ENCODE measurements at regions not wholly inside any gene's neighbourhood (a gene's known extent, or its start where the extent isn't known, plus 50 kb on each side); places are given as distances from the start of the nearest gene placed in this dataset.
"Not testable (repeated sequence)": the region's sequence is repeated elsewhere in the genome, so short reads cannot be mapped to it uniquely, and the experiment has no call there.

DNA sequence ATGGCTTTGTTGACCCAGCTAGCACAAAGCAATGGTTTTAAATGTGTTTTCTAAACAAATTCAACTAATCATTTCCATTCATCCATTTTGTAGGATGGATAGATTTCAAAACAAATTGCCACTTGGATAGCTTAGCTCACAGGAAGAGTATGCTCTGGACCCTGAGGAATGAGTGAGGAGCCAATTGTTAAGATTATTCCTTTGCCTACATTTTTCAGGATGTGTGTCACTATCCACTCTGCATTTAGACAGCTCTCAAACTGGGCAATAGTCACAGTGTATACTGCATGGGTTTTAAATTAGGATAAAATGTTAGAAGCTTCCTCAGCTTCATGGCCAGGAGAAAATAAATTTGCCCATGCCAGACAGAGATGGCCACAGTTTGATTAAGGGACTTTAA, 605.6 kb upstream of the TEX47 start:
- no peak for FAIRE-seq

DNA sequence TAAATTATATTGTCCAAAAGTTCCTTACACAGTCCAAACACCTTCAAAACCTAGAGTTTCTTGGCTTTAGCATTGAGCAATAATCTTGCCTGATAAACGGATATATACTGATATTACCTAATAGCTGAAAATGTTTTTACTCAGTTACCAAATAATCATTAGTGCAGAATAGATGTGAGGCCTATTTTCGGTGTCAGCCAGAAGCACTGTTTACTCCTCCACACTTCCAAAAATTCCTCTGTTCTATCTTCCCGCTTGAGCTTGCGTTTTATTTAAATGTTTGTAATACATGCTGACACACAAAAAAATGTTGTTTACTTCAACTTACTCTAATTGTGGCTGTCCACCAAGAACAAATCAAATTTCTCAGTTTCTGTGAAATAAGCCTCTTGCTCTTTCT, 606.2 kb upstream of the TEX47 start:
- no peak for FAIRE-seq

DNA sequence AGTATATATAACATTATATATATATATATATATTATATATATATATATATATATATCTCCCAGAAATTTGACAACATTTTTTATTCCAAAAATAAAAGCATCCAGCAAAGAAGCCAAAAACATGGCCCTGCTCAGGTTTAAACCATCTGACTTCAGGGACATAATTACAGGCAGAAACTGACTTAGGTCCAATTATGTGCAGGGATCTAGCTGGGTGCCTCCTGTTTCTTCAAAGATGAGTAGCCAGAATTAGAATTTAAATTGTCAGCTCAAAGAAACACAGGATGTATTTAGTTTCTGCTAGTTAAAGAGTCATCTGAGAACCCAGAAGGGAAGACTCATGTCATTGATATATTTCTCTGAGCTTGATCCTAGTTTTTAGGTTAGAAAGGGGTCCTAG, 656.4 kb upstream of the TEX47 start:
- FAIRE-seq = no peak

DNA sequence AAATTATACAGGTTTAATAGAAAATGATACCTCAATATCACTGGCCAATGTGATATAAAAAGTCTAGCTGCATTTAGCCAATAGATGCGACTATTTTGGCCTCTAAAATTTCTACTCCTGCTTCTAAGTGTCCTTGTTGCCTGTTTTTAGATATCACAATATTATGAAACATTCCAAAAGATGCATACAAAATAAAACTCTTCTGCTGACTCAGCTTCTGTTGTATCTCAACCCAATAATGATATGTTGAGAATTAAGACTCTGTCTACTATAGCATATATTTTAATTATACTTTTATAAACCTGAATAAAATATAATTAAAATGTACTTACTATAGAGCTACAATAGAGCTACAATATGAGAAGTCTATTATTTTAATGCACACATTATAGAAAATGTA, 661.0 kb upstream of the TEX47 start:
- no peak for FAIRE-seq

DNA sequence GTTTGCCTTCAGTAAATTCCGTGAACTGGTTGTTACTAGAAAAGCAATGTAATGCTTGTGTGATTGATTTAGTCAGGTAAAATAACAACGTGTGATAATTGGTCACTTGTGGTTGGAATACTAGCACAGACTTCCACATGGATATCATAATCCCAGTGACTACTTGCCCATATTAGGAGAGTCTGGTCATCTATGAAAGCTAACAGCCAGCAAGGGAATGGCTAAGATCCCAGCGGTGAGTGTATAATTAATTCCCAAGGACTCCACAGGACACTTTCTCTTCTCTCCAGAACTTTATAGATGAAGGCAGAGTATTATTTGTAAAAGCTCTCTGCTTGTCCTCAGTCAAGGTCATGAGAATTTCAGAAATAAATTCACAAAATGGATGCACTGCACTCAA, 662.6 kb upstream of the TEX47 start:
- FAIRE-seq = no peak

DNA sequence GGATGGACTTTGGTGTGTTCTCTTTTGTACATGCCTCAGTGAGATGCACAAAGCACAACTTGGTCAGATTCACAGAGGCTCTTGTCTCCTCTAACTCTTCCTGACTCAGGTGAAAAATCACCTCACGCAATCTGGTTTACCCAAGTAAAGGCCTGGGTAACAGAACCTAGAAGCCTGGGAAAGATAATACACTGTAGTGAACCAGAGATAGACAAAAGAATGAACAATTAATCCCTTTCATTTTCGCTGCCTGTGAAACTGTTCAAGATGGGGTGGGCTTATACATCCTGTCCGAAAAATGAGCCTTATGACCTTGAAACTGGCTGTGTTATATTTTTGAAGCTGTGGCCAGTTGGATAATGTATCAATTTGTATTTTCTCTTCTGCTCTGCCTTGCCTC, 678.9 kb upstream of the TEX47 start:
- no peak for FAIRE-seq

DNA sequence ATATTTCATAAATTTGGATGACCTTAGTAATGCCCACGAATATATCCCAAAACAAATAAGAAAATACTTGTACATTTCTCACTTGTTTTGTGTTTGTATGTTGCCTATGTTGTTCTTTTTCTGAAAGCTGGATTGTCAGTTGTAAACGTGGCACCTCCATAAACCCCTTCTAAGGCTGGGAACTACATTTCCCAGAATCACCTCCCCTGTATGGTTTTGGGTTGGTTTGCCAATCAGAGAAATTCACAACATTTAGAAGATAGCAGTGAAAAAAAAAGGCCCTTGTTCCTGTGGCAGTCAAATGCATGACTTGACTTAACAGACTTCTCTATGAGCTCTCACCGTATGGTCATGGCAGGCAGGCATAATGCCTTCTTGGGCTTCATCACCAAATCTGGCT, 676.3 kb upstream of the STEAP1 start:
- no peak for FAIRE-seq

DNA sequence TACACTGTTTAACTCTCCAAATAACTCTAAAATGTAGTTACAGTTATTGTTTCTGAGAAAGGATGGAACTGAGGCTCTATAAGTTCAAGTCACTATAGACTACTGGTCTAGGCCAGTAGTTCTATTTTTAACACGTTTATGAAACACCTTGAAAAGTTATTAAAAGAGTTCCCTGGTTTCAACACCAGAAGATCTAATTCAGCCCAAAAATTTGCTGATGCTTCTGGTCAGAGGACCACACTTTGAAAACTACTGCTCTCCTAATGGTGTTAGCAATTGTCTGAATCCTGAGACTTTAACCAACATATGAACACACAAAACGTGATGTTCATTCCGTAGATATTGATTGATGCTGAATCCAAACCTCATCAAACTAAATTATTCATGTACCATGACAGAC, 658.6 kb upstream of the STEAP1 start:
- FAIRE-seq = no peak

DNA sequence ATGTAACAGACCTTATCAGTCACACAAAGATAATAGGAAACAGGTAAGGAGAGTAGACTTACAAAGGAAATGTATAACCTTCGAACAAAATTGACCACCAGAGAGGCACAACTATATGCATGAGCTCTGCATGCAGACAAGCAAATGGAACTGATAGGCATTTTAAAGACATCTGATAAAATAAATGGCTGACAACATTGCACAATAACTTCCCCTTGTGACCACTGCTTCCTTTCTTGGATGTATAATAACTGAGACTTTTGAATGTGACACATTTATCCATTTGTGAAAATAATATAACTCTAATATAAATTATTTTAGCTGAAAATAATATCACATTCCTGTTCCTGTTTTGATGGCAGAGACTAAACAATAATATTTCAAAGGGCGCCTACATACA, 654.2 kb upstream of the STEAP1 start:
- no peak for FAIRE-seq

DNA sequence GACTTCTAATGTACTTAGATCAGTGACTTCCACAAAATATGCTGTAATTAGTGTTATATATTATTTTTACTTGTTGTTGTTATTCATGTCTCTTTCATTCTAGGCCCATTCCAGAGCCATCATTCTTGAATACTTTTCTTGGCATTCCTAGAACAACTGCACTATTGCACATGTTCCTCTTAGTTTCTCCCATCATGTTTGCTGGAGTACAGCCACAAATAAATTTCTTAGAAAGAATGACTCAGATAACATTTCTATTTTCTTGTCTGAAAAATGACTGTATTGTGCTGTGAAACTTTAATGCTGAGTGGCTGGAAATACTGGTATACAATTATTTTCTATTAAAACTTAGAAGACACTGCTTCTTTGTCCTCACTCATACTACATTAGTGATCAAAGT, 651.0 kb upstream of the STEAP1 start:
- FAIRE-seq = no peak

DNA sequence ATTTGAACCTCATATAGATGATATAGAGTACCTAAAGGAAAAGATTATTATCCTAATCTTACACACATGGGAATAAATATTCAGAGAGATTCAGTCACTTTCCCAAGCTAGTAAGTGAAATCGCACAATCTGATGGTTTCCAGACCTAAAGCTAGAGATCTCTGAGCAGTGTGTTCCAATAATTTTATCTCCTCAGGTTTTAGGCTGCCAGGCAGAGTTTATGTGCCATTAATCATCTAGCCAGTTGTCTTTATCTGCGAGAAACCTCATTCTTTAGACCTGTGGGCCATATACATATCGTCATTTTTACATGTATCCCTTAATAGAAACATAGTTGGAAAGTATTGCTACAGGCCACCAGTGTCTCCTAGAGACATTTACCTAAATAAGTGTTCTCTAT, 647.2 kb upstream of the STEAP1 start:
- FAIRE-seq = no peak

DNA sequence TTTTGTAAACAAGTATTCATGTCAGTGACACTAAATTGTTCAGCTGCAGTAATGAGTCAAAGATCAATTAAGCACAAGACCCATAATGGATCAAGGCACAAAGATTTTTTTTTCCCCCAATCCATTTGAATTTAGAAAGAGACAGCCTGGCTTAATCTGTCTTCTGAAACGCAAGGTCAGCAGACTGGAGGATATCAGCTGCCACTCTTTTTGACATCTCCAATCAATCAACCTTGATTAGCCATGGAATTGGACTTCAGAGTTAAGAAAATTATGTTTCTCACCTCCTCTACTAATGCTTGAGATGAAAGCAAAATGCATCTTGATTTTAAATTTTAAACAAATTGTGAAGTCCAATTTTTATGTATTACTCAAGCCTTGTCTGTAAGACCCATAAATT, 642.4 kb upstream of the STEAP1 start:
- no peak for FAIRE-seq

DNA sequence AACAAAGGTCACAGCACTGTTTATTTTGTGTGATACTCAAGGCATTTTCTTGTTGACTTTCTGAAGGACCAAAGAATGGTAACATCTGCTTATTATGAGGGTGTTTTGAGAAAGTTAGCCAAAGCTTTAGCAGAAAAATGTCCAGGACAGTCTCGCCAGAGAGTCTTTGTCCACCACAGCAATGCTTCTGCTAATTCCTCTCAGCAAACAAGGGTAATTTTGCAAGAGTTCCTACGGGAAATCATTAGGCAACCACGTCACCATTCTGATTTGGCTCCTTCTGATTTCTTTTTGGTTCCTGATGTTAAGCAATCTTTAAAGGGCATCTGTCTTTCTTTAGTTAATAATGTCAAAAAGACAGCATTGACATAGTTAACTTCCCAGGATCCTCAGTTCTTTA, 639.3 kb upstream of the STEAP1 start:
- FAIRE-seq = no peak

DNA sequence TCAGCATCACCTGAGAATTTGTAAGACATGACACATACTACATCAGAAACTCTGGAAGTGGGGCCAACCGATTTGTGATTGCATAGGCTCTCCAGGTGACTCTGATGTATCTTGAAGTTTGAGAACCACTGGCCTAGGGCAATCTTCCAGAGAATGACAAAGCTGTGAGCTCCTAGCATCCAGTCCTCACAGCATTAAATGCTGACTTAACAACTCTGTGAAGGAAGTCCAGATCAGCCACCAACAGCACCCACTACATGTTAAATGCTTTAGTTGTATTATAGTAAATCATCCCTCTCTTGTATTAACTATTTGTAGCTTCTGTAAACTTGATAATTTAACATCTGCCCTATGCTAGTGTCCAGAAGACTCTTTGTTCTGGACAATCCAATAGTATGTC, 636.5 kb upstream of the STEAP1 start:
- FAIRE-seq = no peak

DNA sequence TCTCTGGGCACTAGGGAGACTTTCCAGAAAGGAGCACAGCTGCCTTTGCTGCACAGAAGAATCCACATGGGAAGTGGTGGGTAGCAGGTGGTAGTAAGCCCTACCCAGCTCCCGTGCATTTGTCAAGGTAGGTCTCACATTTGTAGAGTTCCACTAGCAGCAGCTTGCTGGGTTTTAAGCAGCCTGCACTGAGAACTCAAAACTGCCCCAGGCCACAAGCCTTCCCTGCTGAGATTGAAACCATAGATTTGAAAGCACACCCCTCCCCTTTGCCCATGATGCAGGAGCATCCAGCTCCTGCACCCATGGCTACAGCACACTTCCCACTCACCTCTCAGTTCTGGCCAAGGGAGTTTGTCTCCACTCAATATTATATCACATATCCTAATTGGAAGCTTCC, 604.5 kb upstream of the STEAP1 start:
- FAIRE-seq = no peak

DNA sequence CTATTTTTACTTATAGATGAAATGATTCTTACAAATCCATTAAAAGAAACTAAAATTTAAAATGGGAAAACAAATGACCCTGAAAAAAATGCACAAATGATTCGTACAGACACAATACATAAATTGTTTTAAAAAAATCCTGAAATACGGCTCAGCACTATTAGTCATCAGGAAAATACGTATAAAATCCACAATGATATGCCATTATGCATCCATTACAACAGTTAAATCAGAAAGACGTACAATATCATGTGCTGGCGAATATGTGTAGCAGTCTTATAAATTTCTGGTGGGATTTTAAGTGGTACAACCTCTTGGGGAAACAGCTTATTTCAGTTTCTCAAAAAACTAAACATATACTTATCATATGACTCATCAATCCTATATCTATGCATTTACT, 600.1 kb upstream of the STEAP1 start:
- no peak for FAIRE-seq

DNA sequence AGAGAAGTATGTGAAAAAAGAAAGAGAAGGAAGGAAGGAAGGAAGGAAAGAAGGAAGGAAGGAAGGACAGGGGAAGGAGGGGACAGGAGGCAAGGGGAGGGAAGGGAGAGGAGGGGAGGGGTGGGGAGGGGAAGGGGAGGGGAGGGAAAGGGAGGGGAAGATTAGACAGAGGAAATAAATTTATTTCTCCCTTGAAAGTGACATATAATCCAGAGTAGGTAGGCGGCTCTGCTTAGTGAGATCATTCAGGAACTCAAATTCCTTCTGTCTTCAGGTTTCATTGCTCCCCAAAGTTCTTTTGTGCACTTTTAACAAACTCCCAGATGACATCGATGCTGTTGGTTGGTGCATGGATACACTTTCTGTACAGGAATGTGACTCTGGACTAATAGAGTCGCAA, 594.7 kb upstream of the STEAP1 start:
- FAIRE-seq = no peak

DNA sequence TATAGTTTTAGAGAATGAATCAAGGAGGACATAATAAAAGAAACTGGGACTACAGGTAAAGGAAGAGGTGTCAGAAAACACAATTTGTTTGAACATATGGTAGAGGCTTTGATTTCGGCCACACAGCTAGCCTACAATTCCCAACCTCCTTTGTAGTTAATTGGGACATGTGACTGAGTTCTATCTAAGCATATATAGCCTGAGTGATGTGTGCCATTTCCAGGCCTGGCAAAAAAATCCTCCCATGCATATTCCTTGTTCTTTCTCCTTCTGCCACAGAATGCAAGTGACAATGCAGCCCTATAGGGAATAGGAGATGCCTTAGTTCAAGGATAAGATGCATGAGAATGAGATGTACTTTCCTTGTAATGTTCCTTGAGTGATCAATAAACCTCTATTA, 590.7 kb upstream of the STEAP1 start:
- no peak for FAIRE-seq

DNA sequence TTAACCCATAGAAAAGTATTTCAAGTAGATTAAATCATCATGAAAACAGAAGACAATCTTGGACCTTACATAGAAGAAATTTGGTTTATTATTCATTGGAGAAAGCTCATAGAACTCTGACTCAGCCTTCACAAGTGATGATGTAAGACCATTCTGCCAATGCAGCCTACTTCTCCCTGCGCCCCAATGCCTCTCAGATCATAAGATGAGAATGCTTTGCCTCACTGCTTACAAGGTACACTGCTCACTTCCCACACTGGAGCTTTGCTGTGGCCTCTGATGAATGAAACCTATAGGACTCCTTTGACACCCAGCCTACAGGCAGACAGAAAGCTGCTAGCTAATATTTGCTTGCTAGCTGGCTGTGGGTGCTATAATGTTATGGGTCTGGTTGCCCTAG, 569.4 kb upstream of the STEAP1 start:
- FAIRE-seq = no peak

DNA sequence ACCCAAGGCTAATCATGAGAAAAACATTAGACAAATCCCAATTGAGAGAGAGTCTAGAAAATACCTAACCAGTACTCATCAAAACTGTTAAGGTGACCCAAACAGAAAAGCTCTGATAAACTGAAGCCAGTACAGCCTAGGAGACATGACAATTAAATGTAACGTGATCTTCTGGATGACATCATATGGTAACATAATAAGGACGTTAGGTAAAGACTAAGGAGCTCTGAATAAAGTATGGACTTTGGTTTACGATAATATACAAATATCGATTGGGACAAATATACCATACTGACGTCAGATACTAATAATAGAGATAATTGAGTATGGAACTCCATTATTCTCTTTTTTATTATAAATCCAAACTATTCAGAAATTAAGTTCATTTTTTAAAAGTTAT, 561.1 kb upstream of the STEAP1 start:
- FAIRE-seq = no peak

DNA sequence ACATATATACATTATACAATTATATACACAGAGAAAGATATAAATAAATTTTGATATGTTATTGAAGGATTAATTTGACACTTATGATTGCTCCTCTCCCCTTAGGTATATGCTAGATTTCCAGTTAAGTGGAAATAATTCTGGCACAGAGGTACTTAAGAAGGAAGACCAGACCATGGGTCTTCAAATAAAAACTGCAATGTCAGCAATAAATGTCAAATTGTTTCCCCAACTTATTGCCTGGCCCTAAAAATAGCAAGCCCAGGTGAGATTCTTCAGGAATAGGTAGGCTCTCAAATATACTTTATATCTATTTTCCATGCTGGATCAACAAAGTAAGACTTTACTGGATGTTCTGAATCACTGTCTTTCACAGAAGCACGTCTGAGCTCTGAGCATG, 551.3 kb upstream of the STEAP1 start:
- no peak for FAIRE-seq

DNA sequence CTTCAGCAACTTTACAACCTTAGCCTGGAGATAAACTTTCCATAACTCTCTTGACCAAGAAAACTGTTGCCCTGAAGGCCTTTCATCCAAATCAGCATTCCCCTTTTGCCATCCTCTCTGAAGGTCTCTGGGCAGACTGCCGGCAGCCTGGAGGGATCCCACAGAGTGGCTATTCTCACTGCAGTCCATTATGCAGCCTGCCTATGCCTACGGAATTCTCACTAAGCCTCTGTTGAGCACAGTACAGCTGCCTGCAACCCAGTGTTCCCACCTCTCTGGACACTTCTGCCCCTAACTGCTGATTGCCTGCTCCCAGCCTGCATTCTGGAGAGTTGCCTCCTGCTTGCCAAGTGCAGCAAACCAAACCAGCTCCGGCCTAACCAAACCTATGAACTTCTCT, 548.9 kb upstream of the STEAP1 start:
- FAIRE-seq = no peak

DNA sequence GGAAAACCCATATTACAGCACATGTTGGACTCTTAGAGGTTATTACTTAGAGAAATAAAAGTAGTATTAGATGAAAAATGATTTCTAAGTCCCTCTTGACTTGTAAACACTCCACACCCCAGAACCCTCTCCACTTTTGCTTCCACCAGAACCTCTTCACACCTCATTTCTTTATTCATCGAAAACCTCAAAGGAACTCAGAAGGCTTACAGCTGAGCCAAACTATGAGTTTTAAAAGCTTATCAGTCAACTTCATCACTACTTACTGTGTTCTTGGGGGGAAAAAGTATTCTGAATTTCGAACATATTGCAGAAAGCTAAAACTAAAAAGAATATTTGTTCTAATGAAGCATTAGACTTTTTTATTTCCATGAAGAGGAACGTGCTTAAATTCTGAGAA, 547.8 kb upstream of the STEAP1 start:
- FAIRE-seq = no peak

DNA sequence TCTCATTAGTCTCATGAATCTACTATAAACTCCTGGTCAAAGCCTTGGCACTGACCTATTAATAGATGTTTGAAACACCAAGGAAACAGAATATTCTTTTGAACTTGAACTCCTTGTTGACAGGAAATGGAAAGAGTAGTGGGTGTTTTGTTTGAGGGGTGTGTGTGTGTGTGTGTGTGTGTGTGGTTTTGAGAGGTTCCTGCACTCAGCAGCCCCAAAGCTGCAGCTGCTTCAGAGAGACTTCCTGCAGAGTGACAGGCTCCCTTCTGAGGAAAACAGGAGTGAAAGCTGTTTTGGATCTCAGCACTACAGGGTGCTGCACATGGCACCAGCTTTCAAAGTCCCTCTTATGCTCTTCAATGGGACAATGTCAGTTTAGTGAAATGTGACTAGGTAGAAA, 546.5 kb upstream of the STEAP1 start:
- FAIRE-seq = no peak

DNA sequence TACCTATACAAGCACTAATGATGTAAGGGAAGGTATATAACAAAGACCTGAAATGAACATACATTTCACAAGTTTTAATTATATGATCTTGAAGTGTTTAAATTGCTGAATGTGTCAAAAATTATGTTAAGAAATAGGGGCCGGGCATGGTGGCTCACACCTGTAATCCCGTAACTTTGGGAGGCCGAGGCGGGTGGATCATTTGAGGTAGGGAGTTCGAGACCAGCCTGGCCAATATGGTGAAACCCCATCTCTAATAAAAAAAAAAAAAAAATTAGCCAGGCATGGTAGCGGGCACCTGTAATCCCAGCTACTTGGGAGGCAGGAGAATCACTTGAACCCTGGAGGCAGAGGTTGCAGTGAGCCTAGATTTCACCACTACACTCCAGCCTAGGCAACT, 537.4 kb upstream of the STEAP1 start:
- FAIRE-seq = not testable (repeated sequence)

DNA sequence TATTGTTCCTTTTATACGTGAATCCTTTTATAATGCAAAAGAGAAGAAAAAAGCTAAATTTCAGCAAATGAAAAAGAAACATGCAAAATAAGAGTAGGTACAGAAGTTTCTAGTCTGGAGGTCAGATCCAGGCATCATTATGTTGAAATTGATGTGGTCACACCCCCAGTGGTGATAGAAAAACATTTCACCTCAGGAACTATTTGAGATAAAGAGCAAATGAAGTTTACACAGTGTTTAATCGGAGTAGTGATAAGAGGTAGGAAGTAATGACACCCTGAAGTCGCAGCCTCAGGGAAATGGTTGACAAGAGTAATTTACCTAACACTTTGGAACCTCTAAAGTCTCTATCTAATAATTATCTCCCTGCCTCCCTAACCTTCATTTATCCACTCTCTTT, 536.0 kb upstream of the STEAP1 start:
- FAIRE-seq = no peak

All from colon (tissue), 2 donors.